ENCODE measurements at regions not wholly inside any gene's neighbourhood (a gene's known extent, or its start where the extent isn't known, plus 50 kb on each side); places are given as distances from the start of the nearest gene placed in this dataset.
A peak's percentile ranks its signal among the peaks of the same experiment; 100 is the strongest.

DNA sequence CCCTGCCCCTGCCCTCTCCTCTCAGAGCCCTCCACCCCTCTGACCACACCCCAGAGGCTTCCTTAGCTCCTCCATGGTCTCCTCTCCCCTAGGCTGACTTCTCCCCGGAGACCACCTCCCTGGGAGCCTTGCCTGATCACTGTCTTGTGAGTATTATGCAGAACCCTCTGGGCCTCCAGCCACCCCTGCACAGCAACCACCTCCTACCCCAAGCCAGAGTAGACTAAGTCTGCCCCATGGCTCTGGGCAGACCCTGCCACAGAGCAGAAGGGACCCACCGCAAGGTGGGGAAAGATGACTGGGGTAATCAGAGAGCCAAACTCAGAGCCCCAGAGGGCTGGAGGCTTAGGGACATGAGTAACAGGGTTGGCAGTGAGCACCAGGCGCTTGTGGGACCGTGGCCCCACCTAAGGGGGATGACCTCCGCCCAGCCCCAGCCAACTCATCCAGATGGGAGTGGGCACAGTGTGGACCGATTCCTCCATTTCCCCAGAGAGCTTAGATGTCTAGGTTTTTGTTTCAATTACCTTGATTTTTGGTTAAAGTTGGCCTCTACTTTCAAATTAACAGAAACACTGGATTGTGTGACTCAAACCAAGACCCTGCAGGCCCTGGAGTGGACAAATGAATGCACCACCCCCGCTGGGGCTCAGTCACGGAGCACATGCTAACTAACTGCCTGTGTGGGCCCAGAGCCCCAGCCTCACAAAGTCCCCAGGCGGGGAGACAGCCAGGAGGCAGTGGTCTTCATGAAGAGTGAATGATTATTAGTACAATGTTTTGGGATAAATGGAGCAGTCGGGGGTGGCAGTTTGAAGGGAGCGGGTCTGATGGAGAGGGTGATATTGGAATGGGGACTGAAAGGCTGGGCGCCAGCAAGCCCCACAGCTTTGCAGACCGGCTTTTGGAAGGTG lies 119.4 kb upstream of the PRR20G start:
- TF ChIP-seq, protein P1, sequence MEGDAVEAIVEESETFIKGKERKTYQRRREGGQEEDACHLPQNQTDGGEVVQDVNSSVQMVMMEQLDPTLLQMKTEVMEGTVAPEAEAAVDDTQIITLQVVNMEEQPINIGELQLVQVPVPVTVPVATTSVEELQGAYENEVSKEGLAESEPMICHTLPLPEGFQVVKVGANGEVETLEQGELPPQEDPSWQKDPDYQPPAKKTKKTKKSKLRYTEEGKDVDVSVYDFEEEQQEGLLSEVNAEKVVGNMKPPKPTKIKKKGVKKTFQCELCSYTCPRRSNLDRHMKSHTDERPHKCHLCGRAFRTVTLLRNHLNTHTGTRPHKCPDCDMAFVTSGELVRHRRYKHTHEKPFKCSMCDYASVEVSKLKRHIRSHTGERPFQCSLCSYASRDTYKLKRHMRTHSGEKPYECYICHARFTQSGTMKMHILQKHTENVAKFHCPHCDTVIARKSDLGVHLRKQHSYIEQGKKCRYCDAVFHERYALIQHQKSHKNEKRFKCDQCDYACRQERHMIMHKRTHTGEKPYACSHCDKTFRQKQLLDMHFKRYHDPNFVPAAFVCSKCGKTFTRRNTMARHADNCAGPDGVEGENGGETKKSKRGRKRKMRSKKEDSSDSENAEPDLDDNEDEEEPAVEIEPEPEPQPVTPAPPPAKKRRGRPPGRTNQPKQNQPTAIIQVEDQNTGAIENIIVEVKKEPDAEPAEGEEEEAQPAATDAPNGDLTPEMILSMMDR (IDR thresholded peaks at IDR 0.05; ENCODE audit: insufficient read depth, low read length, poor library complexity, severe bottlenecking), result no peak
- DNase-seq (ENCODE audit: extremely low read depth, insufficient read length), result no peak
- H3K36me3 ChIP-seq (ENCODE audit: control insufficient read depth, insufficient read depth, low read length), result no peaks in the 10 kb centered on the region
- H3K4me3 ChIP-seq (replicated peaks; ENCODE audit: low read depth, low read length), result no peak overlapping the region
- H3K27me3 ChIP-seq (replicated peaks; ENCODE audit: control insufficient read depth, insufficient read depth, low read length), result peaks cover 4% of the 10 kb centered on the region

DNA sequence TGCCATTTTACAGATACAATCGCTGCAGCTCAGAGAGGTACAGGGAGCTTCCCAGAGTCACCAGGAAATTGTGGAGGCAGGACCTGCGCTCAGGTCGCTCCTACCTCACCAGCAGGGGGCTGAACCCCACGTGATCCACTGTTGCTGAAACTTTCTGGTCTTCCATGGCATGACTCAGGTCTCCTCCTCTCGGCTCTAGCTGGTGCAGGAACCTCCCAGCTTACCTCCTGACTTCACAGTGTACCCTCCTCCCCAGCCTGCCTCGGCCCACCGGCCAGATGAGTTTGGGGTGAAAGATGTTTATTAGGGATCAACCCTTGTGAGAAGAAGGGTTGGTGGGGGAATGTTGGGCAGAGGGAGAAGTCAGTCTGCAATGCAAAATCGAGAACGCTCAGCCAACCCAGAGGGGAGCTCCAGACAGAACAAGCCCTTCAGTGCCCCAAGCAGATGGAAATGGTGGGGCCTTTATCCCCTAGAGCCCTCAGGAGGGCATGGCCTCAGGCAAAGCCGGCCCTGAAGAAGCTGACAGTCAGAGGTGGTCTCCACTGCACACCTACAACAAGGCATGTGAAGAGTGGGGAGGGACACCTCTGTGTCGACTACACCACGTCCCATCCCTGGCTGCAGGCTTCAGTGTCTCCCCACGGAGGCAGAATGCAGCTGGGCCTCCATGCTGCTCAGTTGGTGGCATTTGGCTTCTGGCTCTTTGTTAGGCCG lies 118.6 kb upstream of the PRR20G start:
- no peak overlapping the region for H3K4me3 ChIP-seq (replicated peaks; ENCODE audit: low read depth, low read length)
- H3K36me3 ChIP-seq (ENCODE audit: control insufficient read depth, insufficient read depth, low read length), result no peaks in the 10 kb centered on the region
- H3K27me3 ChIP-seq (replicated peaks; ENCODE audit: control insufficient read depth, insufficient read depth, low read length), result peaks cover 4% of the 10 kb centered on the region
- TF ChIP-seq, protein P1 (IDR thresholded peaks at IDR 0.05; ENCODE audit: insufficient read depth, low read length, poor library complexity, severe bottlenecking), result peak; percentile 52
- DNase-seq (ENCODE audit: extremely low read depth, insufficient read length), result no peak

DNA sequence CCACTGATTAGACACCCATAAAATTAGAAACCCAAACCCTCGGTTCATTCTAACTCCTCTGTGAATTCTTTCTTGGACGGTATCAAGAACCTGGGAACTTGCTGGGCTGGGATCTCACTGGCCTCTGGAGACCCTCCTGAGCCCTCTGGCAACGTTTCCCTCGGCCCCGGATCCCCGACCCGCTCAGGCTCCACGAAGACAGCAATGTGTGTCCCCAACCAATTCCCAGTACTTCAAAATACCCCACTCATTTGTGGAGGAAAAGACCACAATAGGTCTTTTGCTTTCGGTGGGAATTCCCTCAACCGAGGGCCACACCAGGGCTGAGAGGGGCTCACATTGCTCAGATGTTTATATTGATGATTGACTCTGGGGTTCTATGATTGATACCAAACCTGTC lies 117.9 kb upstream of the PRR20G start:
- no peak overlapping the region for H3K4me3 ChIP-seq (replicated peaks; ENCODE audit: low read depth, low read length)
- H3K27me3 ChIP-seq (replicated peaks; ENCODE audit: control insufficient read depth, insufficient read depth, low read length), result peaks cover 4% of the 10 kb centered on the region
- TF ChIP-seq, protein P1 (IDR thresholded peaks at IDR 0.05; ENCODE audit: insufficient read depth, low read length, poor library complexity, severe bottlenecking), result no peak
- DNase-seq (ENCODE audit: extremely low read depth, insufficient read length), result no peak
- H3K36me3 ChIP-seq (ENCODE audit: control insufficient read depth, insufficient read depth, low read length), result no peaks in the 10 kb centered on the region

DNA sequence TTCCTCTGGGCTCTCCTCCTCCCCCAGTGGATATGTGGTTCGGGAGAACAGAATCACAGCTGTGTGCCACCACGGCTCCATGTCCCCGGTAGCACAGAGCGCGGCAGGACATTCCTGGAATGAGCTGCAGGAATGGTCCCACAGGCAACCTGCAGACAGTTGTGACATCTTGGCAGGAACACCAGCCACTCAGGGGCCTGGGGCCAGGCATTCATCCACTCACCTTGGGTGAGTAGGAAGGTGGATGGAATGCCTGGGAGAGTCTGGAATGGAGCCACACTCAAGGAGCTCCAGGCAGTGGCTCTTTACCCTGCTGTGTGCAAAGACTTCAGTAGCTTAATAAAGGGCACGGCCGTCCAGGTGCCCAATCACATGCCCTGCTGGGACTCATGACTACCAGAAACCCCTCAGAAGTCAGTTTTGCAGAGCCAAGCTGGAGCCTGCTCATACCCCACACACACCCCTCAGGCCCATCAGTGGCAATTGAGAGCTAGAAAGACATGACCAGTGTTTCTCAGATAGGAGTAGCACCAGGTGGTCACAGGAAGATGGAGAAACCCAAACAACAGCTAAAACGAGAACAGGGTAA lies 117.3 kb upstream of the PRR20G start:
- peaks cover 4% of the 10 kb centered on the region for H3K27me3 ChIP-seq (replicated peaks; ENCODE audit: control insufficient read depth, insufficient read depth, low read length)
- TF ChIP-seq, protein P1 (IDR thresholded peaks at IDR 0.05; ENCODE audit: insufficient read depth, low read length, poor library complexity, severe bottlenecking), result no peak
- no peaks in the 10 kb centered on the region for H3K36me3 ChIP-seq (ENCODE audit: control insufficient read depth, insufficient read depth, low read length)
- H3K4me3 ChIP-seq (replicated peaks; ENCODE audit: low read depth, low read length), result no peak overlapping the region
- no peak for DNase-seq (ENCODE audit: extremely low read depth, insufficient read length)

DNA sequence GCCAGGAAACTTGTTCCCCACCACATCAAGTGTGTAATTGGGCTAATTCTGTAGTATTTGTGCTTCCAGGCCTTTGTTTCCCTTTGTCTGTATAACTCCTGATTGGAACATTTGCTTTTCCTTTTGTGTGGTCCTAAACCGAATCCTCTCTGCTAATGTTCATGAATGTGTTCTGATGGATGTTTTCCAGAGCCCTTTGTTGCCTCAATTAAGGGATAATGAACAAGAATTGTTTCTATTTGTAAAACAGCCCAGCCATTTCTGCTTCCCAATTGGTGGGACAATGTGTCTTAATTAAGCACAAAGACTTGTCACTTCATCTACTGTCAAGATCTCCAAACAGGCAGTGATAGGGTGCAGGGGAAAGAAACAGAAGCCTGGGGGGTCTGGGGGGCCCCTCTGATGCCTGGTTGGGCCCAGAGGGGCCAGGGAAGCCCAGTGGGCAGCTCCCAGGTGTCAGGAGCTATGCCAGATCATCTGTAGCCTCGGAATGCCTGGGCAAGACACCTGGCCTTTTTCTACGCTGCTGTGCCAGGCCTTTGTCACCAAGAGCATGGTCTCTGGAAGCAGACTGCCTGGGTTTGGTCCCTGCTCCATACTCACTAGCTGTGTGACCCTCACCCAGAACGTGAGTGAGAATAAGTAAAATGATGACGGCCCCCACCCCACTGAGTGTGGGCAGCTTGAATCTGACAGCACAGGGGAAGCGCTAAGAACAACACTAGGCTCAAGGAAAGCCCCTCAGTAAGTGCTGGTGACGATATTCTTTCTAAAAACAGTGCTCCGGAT lies 116.6 kb upstream of the PRR20G start:
- H3K36me3 ChIP-seq (ENCODE audit: control insufficient read depth, insufficient read depth, low read length), result no peaks in the 10 kb centered on the region
- H3K27me3 ChIP-seq (replicated peaks; ENCODE audit: control insufficient read depth, insufficient read depth, low read length), result peaks cover 2% of the 10 kb centered on the region; the same call in 1 of the 2 replicates
- DNase-seq (ENCODE audit: extremely low read depth, insufficient read length), result no peak
- H3K4me3 ChIP-seq (replicated peaks; ENCODE audit: low read depth, low read length), result no peak overlapping the region
- TF ChIP-seq, protein P1 (IDR thresholded peaks at IDR 0.05; ENCODE audit: insufficient read depth, low read length, poor library complexity, severe bottlenecking), result no peak

Data from GM06990 (cell line).